ENCODE measurements at regions not wholly inside any gene's neighbourhood (a gene's known extent, or its start where the extent isn't known, plus 50 kb on each side); places are given as distances from the start of the nearest gene placed in this dataset.

DNA sequence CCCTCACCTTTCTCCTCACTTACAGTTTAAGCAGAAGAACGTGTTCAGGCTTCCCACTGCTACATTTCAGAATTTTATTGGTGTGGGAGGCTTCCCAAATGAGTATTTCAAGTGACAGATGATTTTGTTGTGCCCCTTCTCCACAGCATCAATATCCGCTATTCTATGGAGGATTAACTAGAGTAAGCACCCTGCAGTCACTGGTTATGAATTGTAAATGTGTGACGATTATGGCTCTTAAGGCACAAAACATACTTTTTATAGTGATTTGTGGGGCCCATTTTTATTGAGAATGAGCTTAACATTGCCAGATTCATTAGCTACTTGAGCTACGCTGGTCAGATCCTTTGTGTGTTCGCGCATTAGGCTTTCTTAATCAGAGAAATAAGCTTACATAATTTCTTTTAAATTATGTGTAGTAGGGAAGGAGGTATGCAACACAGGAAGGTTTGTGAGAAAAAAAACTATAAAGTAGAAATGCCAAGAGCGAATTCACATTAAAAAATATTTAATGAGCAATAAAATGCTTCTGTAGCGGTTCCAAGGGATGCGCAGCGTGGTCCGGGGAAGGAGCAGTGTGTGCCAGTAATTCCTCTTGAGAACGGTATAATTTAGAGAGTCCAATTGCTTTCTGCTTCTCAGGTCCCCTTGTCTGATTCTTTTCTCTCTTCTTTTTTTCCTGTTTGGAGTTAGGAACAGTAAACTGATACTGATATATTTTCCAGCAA lies 2380.4 kb downstream of the MAT2B start:
- TF ChIP-seq POLR2A (IDR thresholded peaks at IDR 0.05) (no peak), CTCF (IDR thresholded peaks at IDR 0.05) (no peak)

All from transverse colon (tissue), 3 donors.